Spleen (tissue), 3 donors: ENCODE measurements at regions not wholly inside any gene's neighbourhood (a gene's known extent, or its start where the extent isn't known, plus 50 kb on each side); places are given as distances from the start of the nearest gene placed in this dataset.

ENCODE experiments used
- POLR2A ChIP-seq, 3 donors: fragments of 450-650 bp; IDR thresholded peaks; one replicate each; pipeline ENCODE4 v1.5.1; 2017; ENCODE audit warnings: antibody characterized with exemption in 3 of 3, mild to moderate bottlenecking in 1 of 3
- POLR2AphosphoS5 ChIP-seq, 3 donors: sonication (generic); formaldehyde crosslinking; IDR thresholded peaks; one replicate each; pipeline ENCODE4 v1.5.1; 2017; ENCODE audit warnings: antibody characterized with exemption in 3 of 3

- TF ChIP-seq POLR2AphosphoS5 (IDR thresholded peaks at IDR 0.05) (no peak), POLR2A (IDR thresholded peaks at IDR 0.05) (no peak)
These were observed 138.3 kb downstream of the DIPK2A start for GRCh38 chr3:144109944-144110343.
